RPMI8226 (cell line): ENCODE measurements at regions not wholly inside any gene's neighbourhood (a gene's known extent, or its start where the extent isn't known, plus 50 kb on each side); places are given as distances from the start of the nearest gene placed in this dataset.

Experiments used
- DNase-seq: peaks from one replicate; pipeline ENCODE4 v3.0.0-alpha.2; 2015

DNA sequence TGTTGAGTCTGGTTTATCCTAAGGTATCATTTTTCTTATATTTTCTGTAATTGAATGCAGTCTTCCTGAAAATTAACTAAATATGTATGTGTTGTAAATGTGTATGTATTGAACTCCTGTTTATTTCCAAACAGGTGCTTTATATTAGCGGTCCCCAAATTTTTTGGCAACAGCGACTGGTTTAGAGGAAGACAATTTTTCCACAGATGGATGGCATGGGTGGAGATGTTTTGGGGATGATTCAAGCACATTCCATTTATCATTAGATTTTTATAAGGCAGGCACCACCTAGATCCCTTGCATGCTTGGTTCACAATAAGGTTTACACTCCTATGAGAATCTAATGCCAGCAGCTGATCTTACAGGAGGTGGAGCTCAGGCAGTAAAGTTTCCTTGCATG is 210.5 kb upstream of the ANO3 start:
- DNase-seq, result no peak

DNA sequence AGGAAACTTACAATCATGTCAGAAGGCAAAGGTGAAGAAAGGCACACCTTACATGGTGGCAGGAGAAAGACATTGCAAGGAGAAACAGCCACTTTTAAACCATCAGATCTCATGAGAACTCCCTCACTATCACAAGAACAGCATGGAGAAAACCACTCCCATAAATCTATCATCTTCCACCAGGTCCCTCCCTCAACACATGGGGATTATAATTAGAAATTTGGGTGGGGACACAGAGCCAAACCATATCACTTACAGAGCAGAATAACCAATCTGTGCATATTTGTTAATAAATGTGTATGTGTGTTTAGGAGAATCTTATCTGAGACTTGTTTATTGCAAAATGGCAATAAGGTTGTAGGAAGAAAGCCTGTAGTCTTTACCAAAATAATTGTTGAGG is 205.2 kb upstream of the ANO3 start:
- no peak for DNase-seq

DNA sequence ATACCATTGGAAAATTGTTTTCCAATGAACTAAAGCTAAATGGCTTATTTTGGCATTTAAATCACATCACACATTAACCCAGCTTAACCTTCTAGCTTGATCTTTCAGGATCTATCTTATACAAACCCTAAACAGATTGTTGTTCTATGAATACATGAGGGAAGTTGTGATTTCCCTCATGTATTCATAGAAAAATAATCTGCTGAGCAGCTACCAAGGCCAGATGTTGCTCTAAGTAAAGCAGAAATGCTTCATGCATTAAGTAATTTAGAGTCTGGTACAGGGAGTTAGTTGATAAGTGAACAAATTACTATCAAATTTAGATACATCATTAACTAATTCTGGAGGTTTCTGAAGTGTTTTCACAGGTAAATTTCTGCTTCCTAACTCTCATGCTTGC is 204.6 kb upstream of the ANO3 start:
- no peak for DNase-seq

DNA sequence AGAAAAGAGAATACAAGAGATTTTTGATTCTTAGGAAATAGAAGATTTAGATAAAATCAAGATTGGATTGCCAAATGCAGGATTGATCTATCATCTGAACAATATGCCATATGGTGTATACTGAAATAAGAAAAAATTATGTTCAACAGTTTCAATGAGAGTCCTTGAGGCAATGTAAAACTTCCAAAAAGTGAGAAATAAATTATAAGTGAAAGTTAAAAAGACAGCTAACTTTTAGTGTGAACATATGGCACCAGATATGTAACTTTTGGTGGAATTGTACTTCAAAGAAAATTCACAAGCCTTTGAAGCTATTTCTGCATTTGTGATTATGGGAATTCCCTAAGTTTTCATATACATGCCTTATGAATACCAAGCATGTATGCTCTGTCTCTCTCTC is 200.5 kb upstream of the ANO3 start:
- no peak for DNase-seq

DNA sequence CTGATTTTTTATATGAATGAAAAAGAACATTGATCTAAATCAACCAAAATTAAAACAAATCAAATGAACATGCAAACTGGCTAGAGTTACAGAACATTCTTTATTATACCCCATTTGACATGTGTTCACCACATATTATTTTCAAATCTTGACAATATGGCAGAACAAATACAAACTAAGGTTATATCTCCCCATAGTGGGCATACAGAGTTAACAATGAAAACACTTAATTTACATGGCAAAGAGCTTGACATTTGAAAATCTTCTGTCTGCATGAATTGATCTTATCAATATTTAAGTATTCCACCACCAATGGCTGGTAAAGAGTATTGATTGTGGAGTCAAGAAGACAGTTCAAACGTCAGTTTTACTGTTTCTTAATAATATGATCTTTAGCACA is 197.9 kb upstream of the ANO3 start:
- DNase-seq, result no peak

DNA sequence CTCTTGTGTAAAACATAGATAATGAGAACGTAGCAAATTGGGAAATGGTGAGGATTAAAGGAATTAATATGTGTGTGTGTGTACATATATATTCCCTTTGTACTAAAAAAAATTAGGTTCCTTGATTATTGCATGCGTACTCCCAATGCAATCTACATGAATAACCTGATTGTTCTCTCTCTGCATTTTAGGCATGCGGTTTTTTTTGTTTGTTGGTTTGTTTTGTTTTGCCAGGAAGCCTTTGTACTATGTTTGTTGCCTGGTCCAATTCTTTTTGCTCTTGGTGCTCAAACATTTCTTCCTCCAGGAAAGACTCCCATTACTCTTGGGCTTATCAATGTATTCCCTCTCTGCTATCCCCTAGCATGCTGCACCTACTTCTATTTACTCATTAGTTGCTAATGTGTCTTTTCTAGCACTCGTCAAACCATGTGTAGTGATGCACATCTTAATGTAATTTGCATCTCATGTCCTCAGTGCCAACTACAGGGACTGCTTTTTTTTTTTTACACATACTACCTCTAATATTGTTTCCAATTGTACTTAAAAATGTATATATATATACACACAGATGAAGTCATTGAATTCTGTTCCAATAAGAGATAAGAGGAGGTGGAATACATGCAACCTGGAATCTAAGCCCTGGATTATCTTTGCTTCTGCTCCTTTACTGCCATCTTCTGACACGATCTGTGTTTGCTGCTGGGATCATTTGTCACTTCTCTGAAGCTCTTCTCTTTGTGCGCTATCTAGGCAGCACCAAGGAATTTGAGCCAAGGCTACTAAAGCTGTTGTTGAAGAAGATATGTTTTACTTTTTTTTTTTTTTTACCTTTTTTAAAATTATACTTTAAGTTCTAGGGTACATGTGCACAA is 197.2 kb upstream of the ANO3 start:
- DNase-seq, result peak; percentile 14

DNA sequence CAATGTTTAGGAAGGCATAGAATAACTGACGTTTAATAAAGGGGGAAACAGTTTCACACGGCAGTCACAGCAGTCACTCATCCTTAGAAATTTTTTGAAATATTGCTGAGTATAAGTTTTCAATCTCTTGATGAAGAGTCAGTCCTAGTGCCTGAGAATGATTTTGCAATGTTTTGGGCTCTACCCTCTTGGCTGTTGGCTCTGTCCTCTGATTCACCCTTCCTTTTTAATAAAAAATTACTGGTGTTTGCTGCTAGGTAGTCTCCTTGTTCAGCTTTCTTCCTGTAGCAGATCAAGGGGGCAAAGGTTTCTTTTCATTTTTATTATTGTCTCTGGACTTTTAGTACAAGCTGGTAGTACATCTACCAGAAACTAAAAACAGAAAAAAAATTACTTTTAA is 194.3 kb upstream of the ANO3 start:
- no peak for DNase-seq

DNA sequence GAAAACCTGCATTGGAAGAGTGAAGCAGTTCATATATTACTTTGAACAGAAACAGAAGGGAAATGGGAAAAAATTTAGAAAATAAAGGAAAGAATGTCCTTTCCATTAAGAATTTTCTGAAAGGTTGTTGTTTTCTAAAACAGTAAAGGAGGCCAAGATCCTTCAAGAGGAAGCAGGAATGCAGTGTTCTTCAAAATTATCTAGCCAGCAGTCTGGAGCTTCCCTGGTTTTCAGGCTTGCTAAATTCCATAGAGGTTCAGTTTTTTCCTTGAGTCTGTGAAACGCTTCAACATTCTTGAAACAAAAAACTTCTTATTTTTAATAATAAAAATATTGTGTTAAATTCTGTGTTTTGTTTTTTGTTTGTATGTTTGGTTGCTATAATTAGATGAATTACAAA is 189.0 kb upstream of the ANO3 start:
- DNase-seq, result no peak

DNA sequence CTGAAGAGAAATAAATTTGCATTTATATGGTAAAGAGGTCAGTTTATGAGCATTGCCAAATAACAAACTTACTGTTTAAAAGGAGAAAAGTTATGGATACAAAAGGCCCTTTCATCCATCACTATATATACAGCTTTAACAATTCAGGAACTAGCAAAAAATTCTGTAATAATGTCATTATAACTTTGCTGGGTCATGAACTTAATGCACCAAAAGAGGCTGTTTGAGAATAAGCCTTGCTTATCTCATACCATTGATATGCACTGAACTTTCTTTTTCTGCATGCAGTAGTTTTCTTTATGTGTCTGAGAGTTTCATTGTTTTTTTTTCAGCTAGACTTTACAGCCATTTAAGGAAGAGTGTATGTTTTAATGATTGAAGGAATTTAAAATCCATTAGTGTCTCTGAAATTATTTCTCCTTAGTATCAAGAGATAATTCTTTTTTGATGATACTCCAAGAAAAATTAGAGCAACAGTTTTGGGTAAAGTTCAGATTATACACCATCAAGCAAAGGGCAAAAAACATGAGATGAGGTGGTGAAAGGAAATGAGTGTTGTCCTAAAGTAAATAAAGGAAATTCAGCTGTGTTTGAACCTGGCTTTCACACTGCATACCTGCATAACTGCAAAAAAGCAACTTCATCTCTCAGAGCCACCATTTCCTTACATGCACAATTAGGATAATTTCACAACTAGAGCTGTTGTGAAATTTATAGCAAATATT is 188.2 kb upstream of the ANO3 start:
- no peak for DNase-seq

DNA sequence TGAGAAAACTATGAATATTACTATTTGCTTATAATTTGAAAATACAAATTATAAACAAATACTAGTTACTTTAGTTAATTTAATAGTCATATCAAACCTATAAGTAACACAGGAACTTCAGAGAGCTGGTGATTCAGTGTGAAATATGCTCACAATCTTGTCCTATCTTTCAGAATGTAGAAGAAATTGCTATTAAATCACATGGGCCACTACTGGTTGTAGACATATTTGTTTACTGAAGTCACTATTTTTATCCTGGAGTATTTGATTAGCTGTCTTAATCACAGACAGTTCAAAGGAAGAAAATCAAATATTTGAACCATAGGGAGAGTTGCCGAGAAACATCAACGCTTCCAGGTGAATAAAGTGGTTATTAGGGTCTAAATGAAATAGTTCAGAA is 187.6 kb upstream of the ANO3 start:
- no peak for DNase-seq

DNA sequence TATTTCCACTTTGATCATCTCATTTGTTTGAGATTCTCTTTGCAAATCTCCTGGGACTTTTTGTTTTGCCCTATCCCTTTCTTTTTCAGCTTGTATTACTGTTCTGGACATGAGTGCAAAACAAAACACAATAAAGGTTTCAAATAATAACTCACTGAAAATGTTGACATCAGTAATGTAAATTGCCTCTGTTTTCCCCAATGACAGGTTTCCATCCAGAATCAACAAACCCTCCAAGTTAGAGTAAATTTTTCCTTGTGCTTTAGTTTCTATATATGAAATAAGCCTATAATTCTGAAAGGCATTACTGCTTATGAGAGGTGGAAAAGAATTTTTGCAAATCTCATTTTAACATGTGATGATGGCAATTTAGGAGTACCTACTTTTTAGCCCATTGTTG is 187.0 kb upstream of the ANO3 start:
- DNase-seq, result no peak

DNA sequence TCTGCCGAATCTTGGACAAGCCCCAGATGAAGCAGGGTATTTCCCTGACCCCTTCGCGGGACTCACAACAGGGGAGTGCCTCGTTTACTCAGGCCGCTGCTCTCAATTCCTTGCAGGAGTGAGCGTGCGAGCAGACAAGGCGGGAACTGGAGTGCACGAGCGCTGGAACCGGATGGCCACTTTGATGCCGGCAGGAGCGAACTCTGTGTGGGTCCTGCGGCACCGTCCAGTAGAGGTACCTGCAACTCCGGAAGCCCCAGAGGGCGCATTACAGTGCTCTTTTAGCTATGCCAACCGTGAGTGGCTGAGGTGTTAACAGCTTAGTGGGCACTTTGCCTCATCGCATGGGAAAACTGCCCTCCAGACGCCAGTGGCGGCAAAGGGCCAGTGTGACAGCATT is 182.3 kb upstream of the ANO3 start:
- DNase-seq, result no peak

DNA sequence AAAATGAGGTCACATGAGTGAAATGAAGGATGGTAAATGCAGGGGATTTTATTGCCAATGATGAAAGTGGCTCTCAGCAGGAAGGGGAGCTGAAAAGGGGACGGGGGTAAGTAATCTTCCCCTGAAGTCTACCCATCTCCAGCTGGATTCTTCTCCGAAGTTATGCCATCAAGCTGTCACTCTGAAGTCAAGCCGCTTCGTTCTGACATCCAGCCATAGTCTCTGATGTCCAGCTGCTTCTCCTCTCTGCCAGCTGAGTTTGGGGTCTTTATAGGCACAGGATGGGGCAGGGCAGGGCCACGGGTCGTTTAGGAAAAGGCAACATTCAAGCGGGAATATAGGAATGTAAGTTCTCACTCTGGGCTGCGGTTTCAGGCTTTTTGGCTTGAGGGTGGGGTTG is 181.9 kb upstream of the ANO3 start:
- DNase-seq, result no peak

DNA sequence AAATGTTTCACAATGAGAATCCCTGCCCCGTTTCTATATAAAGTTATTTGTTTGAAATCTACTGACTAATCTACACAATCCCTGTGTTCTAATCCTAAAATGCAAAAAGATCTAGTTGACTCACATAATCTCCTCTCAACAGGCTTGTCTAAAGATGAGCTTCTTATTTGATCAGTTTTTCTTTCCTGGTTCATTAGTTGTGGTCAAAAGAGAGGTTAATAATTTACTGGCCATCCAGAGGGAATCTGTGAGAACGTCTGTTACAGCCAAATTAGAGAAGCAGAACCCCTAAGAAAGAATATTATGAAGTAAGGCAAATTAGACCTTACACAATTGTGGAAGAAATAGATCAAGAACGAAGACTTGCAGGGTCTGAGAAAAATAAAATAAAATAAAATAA is 173.7 kb upstream of the ANO3 start:
- no peak for DNase-seq

DNA sequence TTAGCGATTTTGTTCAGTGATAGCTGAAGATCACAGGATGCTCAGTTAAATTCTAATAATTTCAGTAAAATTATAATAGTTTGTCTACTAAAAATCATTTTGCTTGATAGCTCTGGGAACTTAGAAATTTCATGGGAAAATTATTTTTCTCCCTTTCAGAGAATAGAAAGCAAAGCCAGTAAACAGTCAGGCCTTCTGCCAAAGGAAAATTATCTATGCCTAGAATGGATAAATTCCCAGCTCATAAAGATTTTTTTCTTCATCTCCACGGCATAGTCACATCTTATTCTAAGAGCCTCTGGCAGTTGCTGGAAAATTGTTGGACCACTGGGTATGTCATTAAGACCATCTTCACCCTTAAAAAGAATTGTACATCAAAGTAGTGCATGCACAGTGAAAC is 169.6 kb upstream of the ANO3 start:
- no peak for DNase-seq

DNA sequence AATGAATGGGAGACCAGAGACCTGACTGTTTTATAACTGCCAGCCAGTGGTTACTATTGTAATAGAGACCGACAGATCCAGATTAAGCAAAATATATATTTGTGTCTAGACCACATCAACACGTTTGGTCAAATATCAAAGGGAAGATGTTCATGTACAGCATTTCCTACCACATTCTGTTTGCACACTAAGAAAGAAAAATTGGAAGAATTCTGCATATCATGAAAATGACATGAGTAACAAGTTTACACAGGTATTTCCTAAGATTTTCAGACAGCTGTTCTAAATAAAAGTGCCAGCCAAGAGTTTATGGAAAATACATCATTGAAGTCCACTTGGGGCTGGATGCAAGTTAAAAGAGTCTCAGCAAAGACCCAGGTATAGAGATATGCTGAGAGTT is 145.5 kb upstream of the ANO3 start:
- DNase-seq, result no peak

DNA sequence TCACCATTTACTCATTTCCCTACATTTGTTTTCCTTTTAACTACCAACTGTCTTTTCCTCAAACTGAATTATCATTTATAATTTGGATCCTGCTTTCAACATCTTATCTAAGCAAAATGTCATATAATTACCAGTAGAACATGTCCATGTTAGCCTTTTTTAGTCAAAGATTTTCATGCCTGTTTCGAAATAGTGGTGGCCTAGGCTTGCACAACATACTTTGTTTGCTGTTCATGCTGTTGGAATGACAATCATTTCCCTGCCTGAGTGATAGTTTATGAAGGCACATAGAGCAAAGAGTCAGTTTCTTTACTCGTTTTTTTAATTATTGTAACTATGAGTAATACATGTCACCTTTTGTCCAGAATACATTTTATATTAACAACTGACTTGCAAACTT is 144.3 kb upstream of the ANO3 start:
- DNase-seq, result no peak

DNA sequence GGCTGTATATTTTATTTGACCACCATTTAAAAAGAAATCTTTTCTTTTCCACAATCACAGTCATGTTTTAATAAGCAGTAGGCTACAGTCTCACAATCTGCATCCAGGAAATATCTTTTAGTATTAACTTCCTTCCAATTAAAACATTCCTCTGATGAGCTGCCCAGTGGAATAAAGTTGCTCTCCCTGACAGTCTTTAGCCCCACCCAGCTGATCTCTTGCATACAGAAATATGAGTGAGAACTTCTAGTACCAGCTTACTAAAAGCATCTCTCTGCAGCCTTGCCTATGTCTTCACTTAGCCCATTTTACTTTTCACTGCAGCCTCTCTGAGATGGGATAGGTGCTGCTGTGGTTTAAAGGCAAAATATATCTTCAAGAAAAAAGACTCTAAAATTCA is 143.4 kb upstream of the ANO3 start:
- no peak for DNase-seq

DNA sequence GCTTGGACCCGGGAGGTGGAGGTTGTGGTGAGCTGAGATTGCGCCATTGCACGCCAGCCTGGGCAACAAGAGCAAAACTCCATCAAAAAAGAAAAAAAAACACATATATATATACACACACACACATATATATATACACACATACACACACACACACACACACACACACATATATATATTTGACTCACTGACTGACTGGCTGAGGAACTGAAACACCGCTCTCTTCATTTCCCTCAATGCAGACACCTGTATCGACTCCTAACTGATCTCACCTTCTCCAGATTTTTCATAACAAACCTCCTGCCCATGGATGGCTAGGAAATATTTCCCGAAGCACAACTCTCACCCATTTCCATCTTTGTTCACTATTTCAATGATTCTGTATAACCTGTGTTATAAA is 140.7 kb upstream of the ANO3 start:
- DNase-seq, result no peak

DNA sequence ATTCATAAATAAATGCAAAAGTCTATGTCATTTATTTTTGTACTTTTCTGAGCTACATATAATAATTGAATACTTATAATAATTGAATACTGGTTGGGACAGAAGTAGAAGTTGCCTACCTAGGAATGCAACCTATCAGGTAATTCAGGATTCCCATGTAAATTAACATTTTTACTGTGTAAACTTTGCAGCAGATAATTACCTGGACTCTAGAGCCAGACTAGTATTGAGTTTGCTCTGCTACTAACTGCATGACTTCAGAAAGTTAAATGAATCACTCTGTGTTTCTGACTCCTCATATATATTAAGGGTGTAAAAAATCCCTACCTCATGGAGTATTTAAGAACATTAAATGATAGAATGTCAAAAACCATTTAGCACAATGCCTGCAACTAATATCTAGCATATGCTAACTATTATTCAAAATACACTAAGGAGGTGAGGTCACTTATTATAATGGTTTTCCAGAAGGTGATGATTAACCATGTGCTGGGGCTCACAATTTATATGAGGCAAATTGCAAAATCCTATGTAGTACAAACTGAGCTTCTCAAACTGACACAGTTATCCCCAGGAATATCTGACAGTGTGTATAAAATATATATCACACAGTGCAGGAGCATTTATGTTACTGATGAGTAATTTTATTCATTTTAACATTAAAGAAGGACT is 138.1 kb upstream of the ANO3 start:
- DNase-seq, result no peak

DNA sequence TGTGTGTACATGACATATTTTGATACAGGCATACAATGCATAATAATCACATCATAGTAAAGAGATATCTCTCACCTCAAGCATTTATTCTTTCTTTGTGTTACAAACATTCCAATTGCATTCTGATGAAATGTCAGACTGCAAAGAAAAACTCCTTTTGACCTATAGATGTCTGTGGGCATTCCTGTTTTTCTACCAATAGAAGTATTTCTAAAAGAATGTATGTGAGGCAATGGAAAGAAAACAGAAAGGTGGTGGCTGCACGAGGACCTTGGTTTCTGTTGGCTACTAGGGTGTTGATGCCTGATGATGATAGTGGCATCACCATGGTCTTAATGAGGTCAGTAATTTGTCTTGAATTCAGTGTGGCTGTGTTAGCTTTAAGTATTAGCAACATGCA is 137.0 kb upstream of the ANO3 start:
- no peak for DNase-seq

DNA sequence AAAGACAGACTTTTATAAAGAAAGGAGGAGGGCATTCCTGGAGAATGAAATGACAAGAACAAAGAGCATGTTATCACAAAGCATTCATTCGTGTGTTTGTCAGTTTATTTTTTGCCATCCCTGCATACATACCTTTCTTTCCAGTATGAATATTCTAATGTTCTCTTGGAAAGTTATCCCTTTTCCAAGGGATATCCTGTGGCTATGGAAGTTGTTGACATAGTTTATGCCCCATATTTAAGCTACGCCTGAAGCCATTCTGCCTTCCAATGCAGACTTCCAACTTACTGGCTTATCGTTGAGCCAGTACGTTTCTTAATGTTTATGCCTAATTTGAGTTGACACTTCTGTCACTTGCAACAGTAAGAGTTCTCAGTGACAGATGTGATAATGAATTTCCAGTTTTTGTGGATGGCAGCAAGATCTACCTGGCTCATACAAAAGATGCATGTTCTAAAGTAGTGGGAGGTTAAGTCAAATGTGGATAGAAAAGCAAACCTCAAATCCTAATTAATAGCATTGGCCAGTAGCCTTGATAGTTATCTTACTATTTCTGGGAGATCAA is 133.3 kb upstream of the ANO3 start:
- no peak for DNase-seq

DNA sequence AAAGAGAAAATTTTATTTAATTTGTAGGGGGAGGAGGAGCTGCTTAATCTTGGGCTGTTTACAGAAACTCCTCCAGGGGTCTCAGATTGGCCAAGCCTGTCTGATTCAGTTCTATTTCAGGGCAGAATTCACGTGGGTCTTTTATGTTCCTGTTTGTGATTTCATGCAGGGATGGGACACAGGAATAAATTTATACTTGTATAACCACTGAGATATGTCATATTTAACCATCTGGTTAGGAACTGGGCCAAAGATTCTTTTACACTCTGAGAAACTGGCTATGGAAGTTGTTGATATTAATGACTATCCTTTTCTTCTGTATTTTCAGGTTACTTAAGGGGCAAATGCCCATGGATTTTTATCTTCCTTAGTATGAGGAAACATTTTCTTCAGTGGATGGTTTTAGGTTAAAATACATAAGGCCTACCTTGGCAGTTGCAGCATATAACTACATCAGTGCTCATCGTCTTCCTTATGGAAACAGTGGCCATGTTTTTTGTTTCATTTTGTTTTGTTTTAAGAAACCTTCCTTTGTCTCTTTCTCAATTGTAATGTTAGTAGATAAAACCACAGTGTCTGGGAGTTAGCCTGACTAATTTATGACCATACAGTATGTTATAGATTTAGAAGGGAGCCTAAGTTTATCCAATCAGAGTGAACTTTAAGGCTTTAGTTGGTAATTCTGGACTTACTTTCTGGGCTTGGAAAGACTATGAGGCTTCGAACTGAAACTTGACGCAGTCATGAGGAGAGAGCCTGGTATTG is 132.4 kb upstream of the ANO3 start:
- no peak for DNase-seq
